Liver (tissue), 3 donors: ENCODE measurements at regions not wholly inside any gene's neighbourhood (a gene's known extent, or its start where the extent isn't known, plus 50 kb on each side); places are given as distances from the start of the nearest gene placed in this dataset.
A peak's percentile ranks its signal among the peaks of the same experiment; 100 is the strongest.

ENCODE experiments used
- EGR1 ChIP-seq, 2 donors: IDR thresholded peaks; 2 replicates each; pipeline ENCODE4 v1.6.1; 2016 to 2018; ENCODE audit warnings: antibody characterized with exemption in 2 of 2, low read depth in 2 of 2
- FOXA2 ChIP-seq: IDR thresholded peaks from 2 replicates; pipeline ENCODE4 v1.6.1; 2016; ENCODE audit warnings: antibody characterized with exemption
- HNF4A ChIP-seq, 2 donors: conservative IDR thresholded peaks; 2 replicates each; pipeline ENCODE4 v1.6.1; 2016; ENCODE audit warnings: antibody characterized with exemption in 2 of 2, mild to moderate bottlenecking in 2 of 2
- JUND ChIP-seq, 2 donors: IDR thresholded peaks; 2 replicates each; pipeline ENCODE4 v1.6.1; 2016; ENCODE audit warnings: antibody characterized with exemption in 2 of 2
- RAD21 ChIP-seq, 2 donors: IDR thresholded peaks; 2 replicates each; pipeline ENCODE4 v1.6.1; 2016; ENCODE audit warnings: antibody characterized with exemption in 2 of 2, mild to moderate bottlenecking in 2 of 2
- SP1 ChIP-seq: IDR thresholded peaks from 2 replicates; pipeline ENCODE4 v1.6.1; 2018; ENCODE audit warnings: antibody characterized with exemption, mild to moderate bottlenecking
- YY1 ChIP-seq: IDR thresholded peaks from 2 replicates; pipeline ENCODE4 v1.6.1; 2016; ENCODE audit warnings: antibody characterized with exemption, mild to moderate bottlenecking
- ZBTB33 ChIP-seq: IDR thresholded peaks from 2 replicates; pipeline ENCODE4 v1.6.1; 2016; ENCODE audit warnings: antibody characterized with exemption
- TF ChIP-seq, protein P1 (sequence below): fragments of 150-350 bp; IDR thresholded peaks from 2 replicates; pipeline ENCODE4 v1.5.1; 2017; ENCODE audit warnings: improper control_type of control experiment, low read depth, low read length; ENCODE audit not compliant: missing input control
- TF ChIP-seq, protein P2 (sequence below): IDR thresholded peaks from 2 replicates; pipeline ENCODE4 v1.6.1; 2016; ENCODE audit warnings: antibody characterized with exemption
- TF ChIP-seq, protein P3 (sequence below): IDR thresholded peaks from 2 replicates; pipeline ENCODE4 v1.6.1; 2016; ENCODE audit warnings: antibody characterized with exemption, mild to moderate bottlenecking
- TF ChIP-seq, protein P4 (sequence below): IDR thresholded peaks from 2 replicates; pipeline ENCODE4 v1.6.1; 2016; ENCODE audit warnings: antibody characterized with exemption
- donor health status: healthy.
- donor health status: healthy.

DNA sequence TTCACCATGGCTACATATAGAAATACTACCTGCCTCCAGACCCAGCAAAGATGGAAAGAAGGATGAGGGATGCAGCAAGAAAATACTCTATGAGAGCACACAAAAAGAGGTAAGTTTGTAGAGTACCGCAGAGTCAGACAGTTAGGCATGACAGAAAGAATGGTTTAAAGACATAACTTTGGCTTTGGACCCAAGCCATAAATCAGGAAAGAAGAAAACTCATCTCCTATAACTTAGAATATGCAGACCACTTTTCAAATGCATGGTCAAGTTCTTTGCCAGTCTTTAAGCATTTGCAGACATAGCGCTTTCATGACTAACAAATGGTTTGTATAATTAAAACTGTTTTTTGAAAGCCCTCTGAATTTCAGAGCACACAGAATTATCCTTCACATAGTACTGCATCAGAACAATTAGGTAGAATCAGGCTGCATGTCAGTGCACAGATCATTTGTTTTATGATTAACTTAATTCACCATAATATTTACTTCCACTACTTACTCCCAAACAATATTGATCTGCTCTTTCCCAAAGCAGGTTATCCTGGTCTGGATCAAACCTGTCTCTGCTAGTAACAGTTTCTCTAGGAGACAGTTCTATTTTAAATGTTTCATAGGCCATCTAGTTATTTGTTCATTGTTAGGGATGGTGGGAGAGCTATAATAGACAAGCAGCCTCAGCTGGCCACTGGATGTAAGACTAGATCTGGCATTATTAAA is 280.7 kb upstream of the NR5A2 start:
- TF ChIP-seq, protein P1, sequence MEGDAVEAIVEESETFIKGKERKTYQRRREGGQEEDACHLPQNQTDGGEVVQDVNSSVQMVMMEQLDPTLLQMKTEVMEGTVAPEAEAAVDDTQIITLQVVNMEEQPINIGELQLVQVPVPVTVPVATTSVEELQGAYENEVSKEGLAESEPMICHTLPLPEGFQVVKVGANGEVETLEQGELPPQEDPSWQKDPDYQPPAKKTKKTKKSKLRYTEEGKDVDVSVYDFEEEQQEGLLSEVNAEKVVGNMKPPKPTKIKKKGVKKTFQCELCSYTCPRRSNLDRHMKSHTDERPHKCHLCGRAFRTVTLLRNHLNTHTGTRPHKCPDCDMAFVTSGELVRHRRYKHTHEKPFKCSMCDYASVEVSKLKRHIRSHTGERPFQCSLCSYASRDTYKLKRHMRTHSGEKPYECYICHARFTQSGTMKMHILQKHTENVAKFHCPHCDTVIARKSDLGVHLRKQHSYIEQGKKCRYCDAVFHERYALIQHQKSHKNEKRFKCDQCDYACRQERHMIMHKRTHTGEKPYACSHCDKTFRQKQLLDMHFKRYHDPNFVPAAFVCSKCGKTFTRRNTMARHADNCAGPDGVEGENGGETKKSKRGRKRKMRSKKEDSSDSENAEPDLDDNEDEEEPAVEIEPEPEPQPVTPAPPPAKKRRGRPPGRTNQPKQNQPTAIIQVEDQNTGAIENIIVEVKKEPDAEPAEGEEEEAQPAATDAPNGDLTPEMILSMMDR = no peak
- TF ChIP-seq JUND (IDR thresholded peaks at IDR 0.05) (peak in 1 of 2 donors; percentile 60), RAD21 (IDR thresholded peaks at IDR 0.05) (peak; percentile 27 to 50), ZBTB33 (peak; percentile 66), SP1 (no peak), HNF4A (conservative IDR thresholded peaks at IDR 0.05) (peak; percentile 23 to 70), FOXA2 (peak; percentile 21), YY1 (peak; percentile 54), EGR1 (IDR thresholded peaks at IDR 0.05; ENCODE audit: low read depth in 2 of 2) (no peak)
- TF ChIP-seq, protein P2, sequence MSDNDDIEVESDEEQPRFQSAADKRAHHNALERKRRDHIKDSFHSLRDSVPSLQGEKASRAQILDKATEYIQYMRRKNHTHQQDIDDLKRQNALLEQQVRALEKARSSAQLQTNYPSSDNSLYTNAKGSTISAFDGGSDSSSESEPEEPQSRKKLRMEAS = peak; percentile 53
- TF ChIP-seq, protein P3, sequence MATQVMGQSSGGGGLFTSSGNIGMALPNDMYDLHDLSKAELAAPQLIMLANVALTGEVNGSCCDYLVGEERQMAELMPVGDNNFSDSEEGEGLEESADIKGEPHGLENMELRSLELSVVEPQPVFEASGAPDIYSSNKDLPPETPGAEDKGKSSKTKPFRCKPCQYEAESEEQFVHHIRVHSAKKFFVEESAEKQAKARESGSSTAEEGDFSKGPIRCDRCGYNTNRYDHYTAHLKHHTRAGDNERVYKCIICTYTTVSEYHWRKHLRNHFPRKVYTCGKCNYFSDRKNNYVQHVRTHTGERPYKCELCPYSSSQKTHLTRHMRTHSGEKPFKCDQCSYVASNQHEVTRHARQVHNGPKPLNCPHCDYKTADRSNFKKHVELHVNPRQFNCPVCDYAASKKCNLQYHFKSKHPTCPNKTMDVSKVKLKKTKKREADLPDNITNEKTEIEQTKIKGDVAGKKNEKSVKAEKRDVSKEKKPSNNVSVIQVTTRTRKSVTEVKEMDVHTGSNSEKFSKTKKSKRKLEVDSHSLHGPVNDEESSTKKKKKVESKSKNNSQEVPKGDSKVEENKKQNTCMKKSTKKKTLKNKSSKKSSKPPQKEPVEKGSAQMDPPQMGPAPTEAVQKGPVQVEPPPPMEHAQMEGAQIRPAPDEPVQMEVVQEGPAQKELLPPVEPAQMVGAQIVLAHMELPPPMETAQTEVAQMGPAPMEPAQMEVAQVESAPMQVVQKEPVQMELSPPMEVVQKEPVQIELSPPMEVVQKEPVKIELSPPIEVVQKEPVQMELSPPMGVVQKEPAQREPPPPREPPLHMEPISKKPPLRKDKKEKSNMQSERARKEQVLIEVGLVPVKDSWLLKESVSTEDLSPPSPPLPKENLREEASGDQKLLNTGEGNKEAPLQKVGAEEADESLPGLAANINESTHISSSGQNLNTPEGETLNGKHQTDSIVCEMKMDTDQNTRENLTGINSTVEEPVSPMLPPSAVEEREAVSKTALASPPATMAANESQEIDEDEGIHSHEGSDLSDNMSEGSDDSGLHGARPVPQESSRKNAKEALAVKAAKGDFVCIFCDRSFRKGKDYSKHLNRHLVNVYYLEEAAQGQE = peak; percentile 52
- TF ChIP-seq, protein P4, sequence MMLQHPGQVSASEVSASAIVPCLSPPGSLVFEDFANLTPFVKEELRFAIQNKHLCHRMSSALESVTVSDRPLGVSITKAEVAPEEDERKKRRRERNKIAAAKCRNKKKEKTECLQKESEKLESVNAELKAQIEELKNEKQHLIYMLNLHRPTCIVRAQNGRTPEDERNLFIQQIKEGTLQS = no peak
